CD4-positive, alpha-beta T cell treated with Interleukin-15 for 1 hour (primary cell): ENCODE measurements at regions not wholly inside any gene's neighbourhood (a gene's known extent, or its start where the extent isn't known, plus 50 kb on each side); places are given as distances from the start of the nearest gene placed in this dataset.
"Not testable (repeated sequence)": the region's sequence is repeated elsewhere in the genome, so short reads cannot be mapped to it uniquely, and the experiment has no call there.

ENCODE experiments used
- DNase-seq: peaks from one replicate; pipeline ENCODE4 v3.0.0-alpha.2; 2020

DNA sequence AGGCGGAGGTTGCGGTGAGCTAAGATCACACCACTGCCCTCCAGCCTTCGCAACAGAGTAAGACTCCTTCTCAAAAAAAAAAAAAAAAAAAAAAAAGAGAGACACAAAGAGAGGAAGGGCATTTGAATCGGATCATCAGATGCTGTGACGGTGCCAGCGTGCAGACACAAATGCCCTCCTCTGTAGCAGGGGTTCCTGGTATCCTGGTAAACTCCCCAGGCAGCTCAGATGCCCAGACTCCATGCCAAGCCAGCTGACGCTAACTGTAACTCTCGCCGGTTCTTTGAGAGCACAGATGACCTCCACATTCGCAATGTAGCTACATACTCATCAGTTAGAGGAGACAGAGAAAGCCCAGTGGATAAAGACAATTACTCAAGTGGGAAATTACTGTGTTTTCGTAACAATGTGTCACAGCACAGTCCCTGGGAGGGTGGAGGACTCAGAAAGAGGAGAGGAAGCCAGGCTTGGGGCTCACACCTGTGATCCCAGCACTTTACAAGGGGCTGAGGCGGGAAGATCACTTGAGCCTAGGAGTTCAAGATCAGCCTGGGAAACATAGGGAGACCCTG lies 153.1 kb downstream of the BRD1 start:
- DNase-seq, result no peak

DNA sequence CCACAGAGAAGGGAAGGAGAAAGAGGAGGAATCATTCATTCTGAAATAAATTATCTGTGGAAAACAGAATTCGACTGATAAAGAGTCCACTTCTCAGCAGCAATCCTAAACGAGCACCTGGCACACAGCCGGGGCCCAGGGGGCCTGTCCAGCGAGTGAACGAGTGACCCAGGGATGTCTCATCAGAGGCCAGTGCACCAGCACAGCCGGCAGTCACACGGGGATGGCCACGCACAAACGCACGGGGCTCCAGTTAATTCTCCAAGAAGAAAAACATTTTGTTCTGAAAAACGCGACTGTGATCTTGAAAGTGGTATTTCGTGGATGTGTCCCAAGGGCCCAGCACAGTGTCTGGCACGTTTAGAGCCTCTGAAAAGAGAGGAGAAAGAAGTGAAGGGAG lies 154.6 kb downstream of the BRD1 start:
- DNase-seq, result no peak

DNA sequence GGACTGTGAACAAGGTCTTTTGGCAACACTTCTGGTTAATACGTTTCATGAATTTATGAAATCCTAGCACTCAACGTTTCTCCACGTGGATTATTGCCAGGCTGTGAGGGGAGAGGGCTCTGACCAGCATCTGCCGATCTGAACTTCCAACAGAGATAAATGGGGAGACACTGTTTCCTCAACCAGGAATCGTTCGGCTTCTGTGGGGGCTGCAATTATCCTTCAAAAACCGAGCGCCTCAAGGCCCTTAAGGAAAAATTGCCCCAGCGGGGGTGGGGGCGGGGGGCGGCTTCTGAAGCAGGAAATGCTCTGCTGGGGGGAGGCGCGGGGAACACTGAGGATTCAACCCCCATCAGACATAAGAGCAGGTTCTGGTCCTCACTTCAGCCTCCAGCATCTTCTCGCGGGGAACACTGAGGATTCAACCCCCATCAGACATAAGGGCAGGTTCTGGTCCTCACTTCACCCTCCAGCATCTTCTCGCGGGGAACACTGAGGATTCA lies 155.6 kb downstream of the BRD1 start:
- DNase-seq, result no peak

DNA sequence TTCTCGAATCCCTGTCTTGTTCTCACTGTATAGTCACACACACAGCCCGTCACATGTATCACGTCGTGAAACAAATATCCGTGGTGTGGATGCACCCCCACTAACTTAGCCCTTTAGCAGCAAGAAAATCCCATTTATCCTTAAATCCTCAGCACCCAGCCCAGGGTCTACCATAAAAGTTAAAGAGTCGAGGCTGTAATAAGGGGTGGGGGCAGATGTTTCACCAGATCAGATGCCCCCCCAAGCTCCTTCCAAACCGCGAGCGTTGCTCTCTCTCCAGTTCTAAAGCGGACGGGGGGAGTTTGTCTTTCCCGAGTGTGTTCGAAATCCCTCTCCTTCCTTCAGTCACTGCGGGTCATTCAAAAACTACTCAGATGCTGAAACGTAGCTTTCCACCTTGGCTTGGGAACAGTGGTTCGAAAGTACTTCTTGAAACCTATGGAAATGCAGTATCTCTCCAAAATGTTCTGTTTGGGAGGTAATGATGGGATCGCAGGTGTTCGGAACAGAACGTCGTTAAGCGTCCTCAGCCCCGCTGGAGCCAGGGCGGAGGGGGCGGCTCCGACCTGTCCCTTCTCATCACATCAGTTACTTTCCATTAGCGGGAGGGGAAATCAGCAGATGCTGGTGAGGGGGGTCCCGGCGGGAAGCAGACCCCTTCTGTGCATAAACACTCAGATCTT lies 156.2 kb downstream of the BRD1 start:
- no peak for DNase-seq

DNA sequence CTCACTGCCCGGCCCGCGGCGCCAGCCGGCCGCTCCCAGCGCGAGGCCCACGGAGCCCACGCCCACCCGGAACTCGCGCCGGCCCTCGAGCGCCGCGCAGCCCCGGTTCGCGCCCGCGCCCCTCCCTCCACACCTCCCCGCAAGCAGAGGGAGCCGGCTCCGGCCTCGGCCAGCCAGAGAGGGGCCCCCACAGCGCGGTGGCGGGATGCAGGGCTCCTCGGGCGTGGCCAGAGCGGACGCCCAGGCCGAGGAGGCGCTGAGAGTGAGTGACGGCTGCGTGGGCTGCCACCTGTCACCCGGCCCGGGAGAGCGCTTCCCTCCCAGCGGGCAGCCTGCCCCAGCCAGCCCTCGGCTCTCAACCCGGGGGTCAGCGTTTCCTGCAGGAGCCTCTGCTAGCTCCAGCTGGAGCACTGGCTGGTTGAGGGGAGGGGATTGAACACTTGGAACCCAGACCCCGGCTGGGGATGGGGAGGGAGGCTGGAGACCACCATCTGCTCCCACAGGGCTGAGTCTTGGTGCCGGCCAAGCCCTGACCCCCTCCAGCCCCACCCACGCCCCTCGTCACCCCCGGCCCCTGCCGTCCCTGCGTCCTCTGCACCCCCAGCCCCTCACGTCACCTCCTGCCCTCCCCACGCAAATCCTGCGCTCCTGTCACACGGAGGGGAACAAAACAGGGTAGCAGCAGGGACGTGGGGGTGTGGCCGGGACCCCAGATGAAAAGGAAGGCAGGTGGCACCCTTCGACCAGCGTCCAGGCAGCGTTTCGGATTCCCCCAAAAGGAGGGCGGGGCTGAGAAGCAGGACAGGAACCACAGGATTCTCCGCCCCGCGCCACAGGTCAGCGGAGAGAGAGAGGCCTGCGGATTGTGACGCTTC lies 157.0 kb downstream of the BRD1 start:
- no peak for DNase-seq

DNA sequence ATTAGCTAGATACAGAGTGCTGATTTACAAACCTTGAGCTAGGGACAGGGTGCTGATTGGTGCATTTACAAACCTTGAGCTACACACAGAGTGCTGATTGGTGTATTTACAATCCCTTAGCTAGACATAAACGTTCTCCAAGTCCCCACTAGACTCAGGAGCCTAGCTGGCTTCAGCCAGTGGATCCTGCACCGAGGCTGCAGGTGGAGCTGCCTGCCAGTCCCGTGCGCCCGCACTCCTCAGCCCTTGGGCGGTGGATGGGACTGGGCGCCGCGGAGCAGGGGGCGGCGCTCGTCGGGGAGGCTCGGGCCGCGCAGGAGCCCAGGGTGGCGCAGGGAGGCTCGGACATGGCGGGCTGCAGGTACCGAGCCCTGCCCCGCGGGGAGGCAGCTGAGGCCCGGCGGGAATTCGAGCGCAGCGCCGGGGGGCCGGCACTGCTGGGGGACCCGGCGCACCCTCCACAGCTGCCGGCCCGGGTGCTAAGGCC lies 157.7 kb downstream of the BRD1 start:
- DNase-seq, result not testable (repeated sequence)

DNA sequence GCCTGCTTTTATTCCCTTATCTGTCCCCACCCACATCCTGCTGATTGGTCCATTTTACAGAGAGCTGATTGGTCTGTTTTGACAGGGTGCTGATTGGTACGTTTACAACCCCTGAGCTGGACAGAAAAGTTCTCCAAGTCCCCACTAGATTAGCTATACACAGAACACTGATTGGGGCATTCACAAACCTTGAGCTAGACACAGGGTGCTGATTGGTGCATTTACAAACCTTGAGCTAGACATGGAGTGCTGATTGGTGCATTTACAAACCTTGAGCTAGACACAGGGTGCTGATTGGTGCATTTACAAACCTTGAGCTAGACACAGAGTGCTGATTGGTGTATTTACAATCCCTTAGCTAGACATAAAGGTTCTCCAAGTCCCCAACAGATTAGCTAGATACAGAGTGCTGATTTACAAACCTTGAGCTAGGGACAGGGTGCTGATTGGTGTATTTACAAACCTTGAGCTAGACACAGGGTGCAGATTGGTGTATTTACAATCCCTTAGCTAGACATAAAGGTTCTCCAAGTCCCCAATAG lies 158.2 kb downstream of the BRD1 start:
- not testable (repeated sequence) for DNase-seq

DNA sequence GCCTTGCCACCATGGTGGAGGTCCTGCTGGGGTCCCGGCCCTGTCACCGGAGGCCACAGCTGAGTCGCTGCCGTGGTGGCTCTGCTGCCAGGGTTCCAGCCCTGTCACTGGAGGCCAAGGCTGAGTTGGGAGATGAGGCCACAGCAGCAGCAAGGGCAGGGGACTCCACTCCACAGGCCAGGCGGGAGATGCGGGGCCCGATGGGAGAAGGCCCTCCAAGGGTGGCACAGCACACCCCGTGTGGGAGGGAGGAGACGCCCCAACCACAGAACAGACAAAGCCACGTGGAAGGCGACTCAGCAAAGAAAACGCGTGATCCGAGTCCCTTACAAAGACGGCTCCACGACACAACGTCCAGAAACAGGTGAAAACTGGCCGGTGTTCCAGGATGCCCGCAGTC lies 159.3 kb downstream of the BRD1 start:
- no peak for DNase-seq

DNA sequence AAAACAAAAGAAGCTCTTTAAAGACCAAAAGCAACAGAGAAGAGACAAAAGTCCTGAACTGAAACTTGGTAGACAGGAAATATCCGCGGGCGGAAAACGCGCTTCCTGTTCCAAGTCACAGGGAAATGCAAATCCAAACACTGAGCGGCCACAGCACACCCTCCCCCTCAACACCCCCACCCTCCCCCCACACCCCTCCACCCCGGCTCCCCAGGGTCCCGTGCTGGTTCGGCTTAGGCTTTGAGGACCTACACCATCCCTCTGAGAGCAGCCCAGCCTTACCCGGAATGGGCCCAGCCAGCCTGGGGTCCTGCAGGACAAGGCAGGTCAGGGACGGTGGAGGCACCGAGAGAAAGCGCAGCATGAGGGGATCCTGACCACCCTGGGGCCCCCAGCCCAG lies 160.4 kb downstream of the BRD1 start:
- DNase-seq, result no peak

DNA sequence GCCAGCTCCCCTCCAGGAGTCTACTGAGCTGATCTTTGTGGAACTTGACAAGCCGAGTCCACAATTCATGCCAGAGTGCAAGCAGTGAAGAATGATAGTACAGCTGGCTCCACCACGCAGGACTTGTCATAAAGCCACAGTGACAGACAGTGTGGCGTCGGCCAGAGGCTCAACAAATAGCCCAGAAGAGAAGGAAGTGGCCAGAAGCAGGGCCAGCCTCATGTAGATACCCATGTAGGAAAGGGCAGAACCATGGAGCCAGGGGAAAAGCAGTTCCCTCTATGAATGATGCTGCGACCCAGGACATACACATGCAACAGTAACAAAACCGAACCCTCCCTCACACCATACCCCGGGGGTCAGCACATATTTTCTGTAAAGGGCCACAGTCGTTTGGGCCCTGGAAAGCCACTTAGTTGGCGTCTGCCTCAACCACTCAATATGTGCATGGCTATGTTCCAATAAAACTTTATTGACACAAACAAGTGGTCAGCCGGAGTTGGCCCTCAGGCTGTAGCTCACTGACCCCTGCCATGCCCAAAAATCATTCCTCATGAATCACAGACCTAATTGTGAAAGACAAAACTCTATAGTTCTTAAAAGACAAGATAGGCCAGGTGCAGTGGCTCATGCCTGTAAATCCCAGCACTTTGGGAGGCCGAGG lies 161.4 kb downstream of the BRD1 start:
- DNase-seq, result no peak

DNA sequence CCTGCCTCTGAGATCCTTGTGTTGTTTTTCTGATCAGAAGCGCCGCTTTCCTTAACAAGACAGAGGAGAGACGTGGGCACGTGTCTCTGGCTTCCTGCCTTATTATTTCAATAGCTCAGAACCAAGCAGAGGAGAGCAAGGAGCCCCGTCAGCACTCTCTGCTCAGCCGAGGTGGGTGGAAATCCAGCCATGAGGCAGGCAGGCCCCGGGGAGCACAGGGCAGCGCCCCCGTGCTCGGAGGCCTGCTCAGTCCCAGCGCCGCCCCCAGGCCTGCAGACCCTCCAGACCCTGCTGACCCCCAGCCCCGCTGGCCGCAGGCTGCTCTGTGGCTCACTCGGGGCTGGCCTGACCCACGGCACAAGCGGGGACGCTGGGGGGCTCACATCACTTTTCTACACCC lies 162.8 kb downstream of the BRD1 start:
- no peak for DNase-seq

DNA sequence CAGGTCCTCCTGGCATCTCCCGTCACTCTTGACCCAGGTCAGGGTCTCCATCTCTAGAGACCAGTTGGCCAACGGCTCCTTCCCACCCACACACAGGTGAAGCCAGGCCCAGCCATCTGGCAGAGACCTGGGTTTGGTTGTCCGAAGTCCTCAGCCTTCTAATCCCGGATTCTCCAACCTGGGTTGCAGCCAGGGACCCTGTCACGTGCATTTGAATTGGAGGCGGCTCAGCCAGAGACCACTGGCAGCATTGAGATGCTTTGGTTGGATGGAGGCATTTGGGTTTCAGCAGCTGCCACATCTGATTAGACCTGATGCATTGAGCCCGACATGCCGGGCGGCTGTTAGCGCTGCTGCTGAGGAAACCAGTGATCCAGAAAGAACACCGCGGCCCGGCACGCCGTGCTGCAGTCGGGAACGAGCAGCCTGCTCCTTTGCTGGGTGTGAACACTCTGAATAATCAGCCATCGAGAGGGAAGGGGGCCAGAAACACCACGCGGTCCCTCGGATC lies 163.2 kb downstream of the BRD1 start:
- DNase-seq, result no peak

DNA sequence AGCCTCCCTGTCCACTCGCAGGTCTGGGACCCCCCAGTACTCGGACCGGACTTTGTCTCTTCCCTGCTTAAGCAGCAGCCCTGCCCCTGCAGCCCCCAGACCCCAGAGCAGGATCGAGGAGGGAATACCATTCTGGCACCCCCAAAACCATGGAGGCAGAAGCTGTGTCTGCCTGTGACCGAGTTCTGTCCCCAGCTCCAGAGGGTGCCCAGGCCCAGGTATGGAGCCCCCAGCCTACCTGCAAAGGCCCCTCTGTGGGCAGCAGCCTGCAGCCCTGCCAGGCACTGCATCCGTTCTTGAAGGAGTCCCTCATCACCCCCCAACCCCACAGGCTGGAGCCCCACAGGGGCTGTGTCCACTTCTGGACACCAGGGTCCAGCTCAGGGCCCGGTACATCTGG lies 163.8 kb downstream of the BRD1 start:
- DNase-seq, result peak; percentile 14

DNA sequence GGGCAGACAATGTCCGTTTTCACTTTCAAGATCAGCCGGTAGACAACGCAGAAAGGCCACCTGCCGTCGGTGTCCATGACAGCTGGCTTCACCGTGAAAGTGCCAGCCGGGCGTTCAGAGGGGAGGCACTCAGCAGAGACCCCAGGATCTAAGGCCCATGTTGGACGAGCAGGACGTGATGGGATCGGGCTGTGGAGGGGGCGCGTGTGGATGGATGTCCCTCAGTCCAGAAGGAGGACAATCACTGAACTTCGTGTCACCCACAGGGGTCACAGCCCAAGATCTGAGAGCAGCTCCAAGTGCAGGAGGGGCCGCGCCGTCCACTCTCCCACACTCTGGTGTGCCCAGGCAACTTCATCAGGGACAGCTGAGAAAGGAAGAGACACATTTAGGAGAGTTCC lies 164.4 kb downstream of the BRD1 start:
- DNase-seq, result peak; percentile 10

DNA sequence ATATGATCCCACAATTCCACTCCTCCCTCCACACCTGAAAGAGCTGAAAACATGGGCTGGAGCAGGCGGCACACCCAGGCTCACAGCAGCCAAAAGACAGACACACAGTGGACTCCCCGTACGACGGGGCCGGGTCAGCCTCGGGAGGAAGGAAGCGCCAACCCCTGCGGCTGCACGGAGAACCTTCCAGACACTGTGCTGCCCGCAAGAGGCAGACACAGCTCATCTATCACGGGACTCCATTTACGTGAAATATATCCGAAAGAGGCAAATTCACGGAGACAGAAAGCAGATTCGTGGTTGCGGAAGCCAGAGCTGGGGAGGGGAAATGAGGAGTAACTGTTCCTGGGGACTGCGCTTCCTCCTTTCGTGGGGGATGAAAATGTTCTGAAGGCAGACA lies 165.0 kb downstream of the BRD1 start:
- DNase-seq, result peak; percentile 14

DNA sequence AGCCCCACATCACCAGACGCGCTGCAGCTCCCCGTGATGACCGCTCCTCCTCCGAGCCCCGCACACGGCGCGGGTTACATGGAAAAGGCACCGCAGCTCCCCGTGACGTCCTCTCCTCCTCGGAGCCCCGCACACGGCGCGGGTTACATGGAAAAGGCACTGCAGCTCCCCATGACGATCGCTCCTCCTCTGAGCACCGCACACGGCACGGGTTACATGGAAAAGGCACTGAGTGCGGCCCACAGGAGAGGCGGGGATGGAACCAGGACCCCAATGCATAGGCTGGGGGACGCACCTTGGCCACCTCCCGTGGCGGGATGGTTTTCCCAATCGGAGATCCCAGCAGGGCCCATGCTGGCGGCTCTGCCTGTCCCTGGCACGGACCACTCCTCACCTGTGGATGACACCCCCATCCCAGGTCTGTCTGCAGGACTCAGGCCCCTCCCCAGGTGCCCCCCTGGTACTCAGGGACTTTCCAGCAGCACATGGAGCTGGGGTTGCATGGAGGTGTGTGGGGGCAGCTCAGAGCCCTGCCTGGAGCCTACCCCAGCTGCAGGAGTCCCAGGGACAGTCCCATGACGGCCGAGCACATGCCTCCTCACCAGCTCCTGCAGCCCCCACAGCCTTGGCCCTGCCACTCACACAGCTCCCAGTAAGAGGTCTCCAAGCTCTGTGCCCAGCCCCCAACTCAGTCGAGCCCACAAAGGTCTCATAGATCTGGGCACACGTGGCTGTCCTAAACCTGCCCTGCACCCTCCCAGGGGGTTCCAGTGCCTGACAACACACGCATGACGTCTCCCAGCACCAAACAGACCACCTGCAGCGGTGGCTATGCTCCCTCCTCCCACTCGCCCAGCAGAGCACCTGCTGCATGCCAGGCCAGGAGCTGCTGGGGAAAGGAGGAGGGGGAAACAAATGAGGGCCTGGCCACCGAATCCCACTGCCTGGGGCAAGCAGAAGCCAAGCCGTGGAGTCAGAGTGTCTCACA lies 166.6 kb downstream of the BRD1 start:
- peak; percentile 10 for DNase-seq

DNA sequence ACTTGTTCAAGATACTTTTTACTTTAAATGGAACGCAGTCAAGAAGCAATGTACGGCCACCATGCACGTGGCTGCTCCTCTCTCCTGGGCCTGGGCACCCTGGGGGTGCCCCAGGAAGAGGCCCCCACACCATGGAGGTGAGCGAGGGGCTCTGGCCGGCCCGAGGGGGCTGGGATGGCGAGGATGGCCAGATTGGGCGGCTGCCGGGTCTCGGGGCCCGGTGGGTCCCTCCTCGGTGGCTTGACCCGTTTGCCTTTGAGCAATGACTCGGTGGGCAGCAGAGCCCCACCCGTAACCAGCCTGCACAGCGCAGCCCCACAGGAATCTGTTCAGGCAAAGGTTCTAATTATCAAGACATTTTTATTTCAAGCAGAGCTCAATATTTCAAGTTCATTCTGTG lies 167.4 kb downstream of the BRD1 start:
- DNase-seq, result peak; percentile 10

DNA sequence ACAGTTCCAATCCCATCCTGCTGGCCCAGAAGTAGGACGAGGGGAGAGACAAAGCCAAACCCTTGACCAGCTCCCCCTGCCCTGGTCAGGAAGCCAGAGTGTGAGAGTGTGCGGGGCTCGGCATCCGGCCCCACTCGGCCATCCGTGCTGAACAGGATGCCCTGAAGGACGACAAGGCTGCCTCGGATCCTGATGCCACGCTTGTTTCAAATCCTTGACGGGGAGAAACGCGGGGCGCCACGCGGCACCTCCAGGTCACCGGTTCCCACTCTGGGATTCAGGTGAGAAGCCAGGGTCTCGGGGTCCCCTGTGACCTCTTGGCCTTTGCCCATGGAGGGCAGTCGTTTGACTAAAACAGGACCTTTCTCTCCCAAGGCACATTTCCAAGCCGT lies 167.8 kb downstream of the BRD1 start:
- no peak for DNase-seq

DNA sequence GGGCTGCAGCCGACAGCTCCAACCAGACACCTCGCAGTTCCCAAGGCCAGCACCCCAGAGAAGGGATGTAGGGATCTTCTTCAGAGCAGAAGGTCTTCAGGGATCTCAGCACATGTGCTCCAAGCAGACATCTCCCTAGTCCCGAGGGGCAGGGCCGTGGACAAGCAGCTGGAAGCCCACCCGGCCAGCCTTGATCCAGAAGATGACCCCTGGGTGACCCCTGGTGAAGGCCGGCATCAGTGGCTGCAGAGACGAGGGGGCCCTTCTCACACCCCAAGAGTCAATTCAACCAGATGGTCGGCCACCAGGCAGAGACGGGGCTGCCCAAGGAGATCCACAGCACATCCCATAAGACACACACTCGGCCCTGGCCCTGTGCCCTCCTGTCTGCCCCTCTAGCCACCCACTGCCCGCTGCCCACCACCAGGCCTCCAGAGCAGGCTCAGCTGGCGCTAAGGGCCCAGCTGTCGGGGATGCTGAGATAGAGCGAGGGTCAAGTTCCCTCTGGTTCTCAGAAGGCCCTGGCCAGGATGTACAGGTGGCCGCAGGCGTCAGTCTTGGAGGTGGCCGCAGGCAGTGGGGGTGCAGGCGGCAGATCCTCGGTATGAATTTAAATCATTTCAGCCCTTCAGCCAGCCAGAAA lies 168.3 kb downstream of the BRD1 start:
- peak; percentile 17 for DNase-seq

DNA sequence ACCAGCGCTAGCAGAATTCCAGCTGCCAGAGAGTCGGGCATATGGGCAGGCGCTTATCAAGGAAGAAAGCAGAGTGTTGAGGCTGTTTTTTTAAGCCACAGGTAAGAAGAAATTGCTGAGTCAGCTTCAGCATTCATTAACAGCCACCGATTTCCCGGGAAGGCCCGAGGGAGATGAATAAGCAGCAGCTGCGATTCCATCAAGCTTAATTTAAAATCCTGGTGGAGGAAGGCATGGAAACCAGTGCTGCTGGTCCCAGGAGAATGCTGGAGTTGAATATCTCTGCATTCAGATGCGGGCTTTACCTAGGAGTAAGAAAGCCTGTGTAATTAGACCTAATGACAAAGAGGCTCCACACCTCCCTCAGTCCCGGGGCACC lies 168.8 kb downstream of the BRD1 start:
- DNase-seq, result no peak
